Heart left ventricle (tissue), 16 donors: ENCODE measurements at regions not wholly inside any gene's neighbourhood (a gene's known extent, or its start where the extent isn't known, plus 50 kb on each side); places are given as distances from the start of the nearest gene placed in this dataset.

Experiments used
- ATAC-seq, 4 donors: fragments of 200-7000 bp; cut with Tn5 transposase; one replicate each; pipeline ENCODE4 v1.9.1; 2020 to 2022; ENCODE audit warnings: moderate library complexity in 4 of 4, mild to moderate bottlenecking in 3 of 4, moderate number of reproducible peaks in 1 of 4
- DNase-seq, 5 donors: peaks; one replicate each; pipeline ENCODE4 v3.0.0-alpha.2; 2020
- H3K27ac ChIP-seq, 12 donors: fragments of 200-600 bp; sonication (generic) in 4 of 12; one replicate each; pipeline versions ENCODE4 v1.5.0 to v1.8.0; 2016 to 2022; ENCODE audit warnings: mild to moderate bottlenecking in 2 of 12
- H3K27me3 ChIP-seq, 9 donors: fragments of 200-600 bp; sonication (generic) in 2 of 9; one replicate each; pipeline versions ENCODE4 v1.5.1 to v1.8.0; 2016 to 2022; ENCODE audit warnings: mild to moderate bottlenecking in 3 of 9
- H3K36me3 ChIP-seq, 9 donors: fragments of 200-600 bp; sonication (generic) in 2 of 9; one replicate each; pipeline versions ENCODE4 v1.5.0 to v1.8.0; 2018 to 2022; ENCODE audit warnings: mild to moderate bottlenecking in 2 of 9
- H3K4me1 ChIP-seq, 12 donors: fragments of 200-600 bp; sonication (generic) in 4 of 12; one replicate each; pipeline versions ENCODE4 v1.5.0 to v1.8.0; 2016 to 2022; ENCODE audit warnings: mild to moderate bottlenecking in 3 of 12
- H3K4me3 ChIP-seq, 12 donors: fragments of 200-600 bp; sonication (generic) in 4 of 12; one replicate each; pipeline versions ENCODE4 v1.5.0 to v1.8.0; 2017 to 2022; ENCODE audit warnings: mild to moderate bottlenecking in 9 of 12, moderate library complexity in 4 of 12
- H3K9me3 ChIP-seq, 12 donors: fragments of 200-600 bp; sonication (generic) in 4 of 12; one replicate each; pipeline versions ENCODE4 v1.5.0 to v1.8.0; 2016 to 2022; ENCODE audit warnings: mild to moderate bottlenecking in 1 of 12
- POLR2A ChIP-seq, 2 donors: fragments of 450-650 bp; IDR thresholded peaks; one replicate each; pipeline ENCODE4 v1.6.1; 2017; ENCODE audit warnings: antibody characterized with exemption in 2 of 2, mild to moderate bottlenecking in 2 of 2, moderate library complexity in 2 of 2
- WGBS, 4 donors: extraction: QIAGEN DNeasy Blood & Tissue Kit in 2 of 4; methylation state at CpG; one replicate each; pipeline versions ENCODE4 v1.1.5 to v1.1.7; 2013 to 2018; 5-methylcytosine and 5-hydroxymethylcytosine counted together
- intact Hi-C, 10 donors: fragments of 100-400 bp; cut with DNase I; formaldehyde crosslinking; loops; one replicate each; pipeline versions ENCODE4 v1.11.1 to v1.14.2; 2022
- TF ChIP-seq, protein P1 (sequence below), 12 donors: fragments of 200-600 bp; sonication (generic) in 4 of 12; IDR thresholded peaks; one replicate each; pipeline versions ENCODE4 v1.5.0 to v1.8.0; 2018 to 2022; ENCODE audit warnings: antibody characterized with exemption in 12 of 12, mild to moderate bottlenecking in 5 of 12
- donor health status: ischemic (EF 13 %, LVEDD 7.1; RV severe dilation, severe dysfunction).
- donor health status: healthy with polysubstance abuse.
- donor health status: DM: no; HTN: yes; CAD: no.
- donor health status: DM: no; HTN: no; CAD: no.
- donor health status: ischemic (EF 25% LVEDD 6.9; RV normal size, moderate dysfunction).
- donor health status: ischemic (EF 25% LVEDD 5.7; RV mildly dilated, moderate dysfunction).
- donor health status: healthy.
- donor health status: DM: yes; HTN: yes; CAD: no.
- donor health status: ischemic (EF 35%, LVEDD 5.7; RV mildly dilated, moderate dysfunction).
- donor health status: nonischemic (EF 11% LVEDD 7.7; RV severe dilation, severe dysfunction).
- donor health status: DM: yes; HTN: yes; CAD: no.
- donor health status: PGD.
- donor health status: ischemic (EF 29% LVEDD 5.4; RV normal size, mild dysfunction).
- donor health status: nonischemic (EF 23%, LVEDD 6.1; RV moderate dilation, normal function).

GRCh38 chr6:74677463-74677862 lies 528.4 kb downstream of the COL12A1 start:
- no peak overlapping the region for H3K27ac ChIP-seq
- 0 to 87% (median 41%) methylated on average over 1 of the region's 1 CpG for WGBS, 4 donors
- H3K9me3 ChIP-seq: peaks cover 0 to 6% (median 0%) of the 10 kb centered on the region in 12 donors
- intact Hi-C loops: no loop called here
- ATAC-seq (no peak), DNase-seq (no peak)
- no peak for TF ChIP-seq POLR2A (IDR thresholded peaks at IDR 0.05)
- H3K4me3 ChIP-seq: no peak overlapping the region
- H3K36me3 ChIP-seq: no peaks in the 10 kb centered on the region
- no peaks in the 10 kb centered on the region for H3K4me1 ChIP-seq
- no peaks in the 10 kb centered on the region for H3K27me3 ChIP-seq

DNA sequence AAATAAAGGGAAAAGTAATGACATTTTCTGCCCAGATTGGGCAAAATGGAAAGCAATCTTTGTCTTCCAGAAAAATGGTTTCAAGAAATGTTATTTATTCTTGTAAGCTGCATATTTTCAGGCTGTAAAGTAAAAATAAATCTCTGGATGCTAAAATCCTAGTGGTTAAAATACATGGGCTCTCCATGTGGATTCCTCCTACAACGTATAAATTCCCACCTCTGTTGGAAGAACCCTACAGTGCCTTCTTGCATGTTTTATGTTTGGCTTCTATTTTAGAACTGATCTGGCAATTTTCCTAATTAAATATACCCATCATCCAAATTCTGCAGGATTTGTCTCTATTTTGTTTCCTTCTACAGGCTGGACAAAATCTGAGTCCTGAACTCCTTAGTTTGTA lies 528.9 kb downstream of the COL12A1 start:
- intact Hi-C loops: no loop called here
- Histone ChIP-seq H3K4me1 (no peaks in the 10 kb centered on the region), H3K4me3 (no peak overlapping the region), H3K27me3 (no peaks in the 10 kb centered on the region), H3K9me3 (peaks cover 0 to 6% (median 0%) of the 10 kb centered on the region in 12 donors), H3K27ac (no peak overlapping the region), H3K36me3 (no peaks in the 10 kb centered on the region)
- no peak for DNase-seq
- WGBS, 4 donors: 50 to 80% (median 71%) methylated on average over 1 of the region's 1 CpG
- no peak for ATAC-seq
- TF ChIP-seq, protein P1, sequence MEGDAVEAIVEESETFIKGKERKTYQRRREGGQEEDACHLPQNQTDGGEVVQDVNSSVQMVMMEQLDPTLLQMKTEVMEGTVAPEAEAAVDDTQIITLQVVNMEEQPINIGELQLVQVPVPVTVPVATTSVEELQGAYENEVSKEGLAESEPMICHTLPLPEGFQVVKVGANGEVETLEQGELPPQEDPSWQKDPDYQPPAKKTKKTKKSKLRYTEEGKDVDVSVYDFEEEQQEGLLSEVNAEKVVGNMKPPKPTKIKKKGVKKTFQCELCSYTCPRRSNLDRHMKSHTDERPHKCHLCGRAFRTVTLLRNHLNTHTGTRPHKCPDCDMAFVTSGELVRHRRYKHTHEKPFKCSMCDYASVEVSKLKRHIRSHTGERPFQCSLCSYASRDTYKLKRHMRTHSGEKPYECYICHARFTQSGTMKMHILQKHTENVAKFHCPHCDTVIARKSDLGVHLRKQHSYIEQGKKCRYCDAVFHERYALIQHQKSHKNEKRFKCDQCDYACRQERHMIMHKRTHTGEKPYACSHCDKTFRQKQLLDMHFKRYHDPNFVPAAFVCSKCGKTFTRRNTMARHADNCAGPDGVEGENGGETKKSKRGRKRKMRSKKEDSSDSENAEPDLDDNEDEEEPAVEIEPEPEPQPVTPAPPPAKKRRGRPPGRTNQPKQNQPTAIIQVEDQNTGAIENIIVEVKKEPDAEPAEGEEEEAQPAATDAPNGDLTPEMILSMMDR (IDR thresholded peaks at IDR 0.05): no peak
- TF ChIP-seq POLR2A (IDR thresholded peaks at IDR 0.05): no peak

GRCh38 chr6:74674377-74674776 lies 531.5 kb downstream of the COL12A1 start:
- peaks cover 0 to 4% (median 0%) of the 10 kb centered on the region in 12 donors for H3K4me1 ChIP-seq
- intact Hi-C loops: no loop called here
- H3K27ac ChIP-seq: no peak overlapping the region
- no peak for DNase-seq
- no peaks in the 10 kb centered on the region for H3K36me3 ChIP-seq
- no peak for ATAC-seq
- peaks cover 0 to 8% (median 0%) of the 10 kb centered on the region in 12 donors for H3K9me3 ChIP-seq
- H3K27me3 ChIP-seq: no peaks in the 10 kb centered on the region
- no peak overlapping the region for H3K4me3 ChIP-seq
- TF ChIP-seq, protein P1 (IDR thresholded peaks at IDR 0.05): no peak
- no peak for TF ChIP-seq POLR2A (IDR thresholded peaks at IDR 0.05)

GRCh38 chr6:74671558-74672025 lies 534.3 kb downstream of the COL12A1 start:
- Histone ChIP-seq H3K27me3 (no peaks in the 10 kb centered on the region), H3K27ac (no peak overlapping the region), H3K4me1 (peaks cover 0 to 4% (median 0%) of the 10 kb centered on the region in 12 donors), H3K36me3 (no peaks in the 10 kb centered on the region), H3K4me3 (no peak overlapping the region), H3K9me3 (peaks cover 0 to 13% (median 0%) of the 10 kb centered on the region in 12 donors)
- DNase-seq (no peak), ATAC-seq (no peak)
- TF ChIP-seq, protein P1 (IDR thresholded peaks at IDR 0.05): no peak
- no peak for TF ChIP-seq POLR2A (IDR thresholded peaks at IDR 0.05)
- intact Hi-C loops: no loop called here
- 53 to 67% (median 60%) methylated on average over 6 of the region's 6 CpGs for WGBS, 4 donors

- ATAC-seq (no peak), DNase-seq (no peak)
- TF ChIP-seq, protein P1 (IDR thresholded peaks at IDR 0.05): no peak
- TF ChIP-seq POLR2A (IDR thresholded peaks at IDR 0.05): no peak
- Histone ChIP-seq H3K27me3 (no peaks in the 10 kb centered on the region), H3K4me1 (no peaks in the 10 kb centered on the region), H3K27ac (no peak overlapping the region), H3K9me3 (peaks cover 0 to 2% (median 0%) of the 10 kb centered on the region in 12 donors), H3K36me3 (no peaks in the 10 kb centered on the region), H3K4me3 (no peak overlapping the region)
- intact Hi-C loops: no loop called here
These were observed 547.5 kb downstream of the COL12A1 start for GRCh38 chr6:74658391-74658790.
